SH-SY5Y (cell line): ENCODE measurements at regions not wholly inside any gene's neighbourhood (a gene's known extent, or its start where the extent isn't known, plus 50 kb on each side); places are given as distances from the start of the nearest gene placed in this dataset.

ENCODE experiments used
- GATA2 ChIP-seq: IDR thresholded peaks from 2 replicates; pipeline ENCODE4 v1.6.1; 2011; ENCODE audit warnings: mild to moderate bottlenecking, low read depth, low read length
- GATA3 ChIP-seq: IDR thresholded peaks from 2 replicates; pipeline ENCODE4 v1.6.1; 2011; ENCODE audit warnings: low read depth, mild to moderate bottlenecking, low read length, moderate library complexity

DNA sequence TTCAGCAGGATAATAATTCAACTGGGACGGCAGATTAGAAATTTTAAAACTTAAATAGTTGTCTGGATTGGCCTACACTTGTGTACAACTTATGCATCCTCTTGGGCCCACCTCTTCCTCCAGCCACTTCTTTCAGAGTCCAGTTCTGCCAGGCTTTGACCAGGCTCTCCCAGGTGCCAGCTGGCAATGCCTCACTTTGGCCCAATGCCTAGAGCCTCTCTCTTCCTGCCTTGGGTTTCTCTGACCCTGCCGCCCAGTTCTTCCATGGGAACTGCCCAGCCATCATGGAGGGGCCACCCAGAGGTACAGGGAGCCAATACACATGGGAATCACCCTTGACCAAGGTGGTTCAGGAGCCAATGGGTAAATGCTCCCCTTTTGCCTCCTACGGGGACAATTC lies 135.5 kb downstream of the IRS1 start:
- TF ChIP-seq GATA3: no peak
- TF ChIP-seq GATA2: no peak
